Right lobe of liver (tissue), 4 donors: ENCODE measurements at regions not wholly inside any gene's neighbourhood (a gene's known extent, or its start where the extent isn't known, plus 50 kb on each side); places are given as distances from the start of the nearest gene placed in this dataset.

ENCODE experiments used
- CTCF ChIP-seq, 4 donors: fragments of 200-600 bp in 3 of 4; fragments of 450-650 bp in 1 of 4; IDR thresholded peaks; one replicate each; pipeline versions ENCODE4 v1.5.1 to v1.8.0; 2016 to 2022; ENCODE audit warnings: antibody characterized with exemption in 4 of 4, mild to moderate bottlenecking in 2 of 4
- POLR2A ChIP-seq: fragments of 450-650 bp; IDR thresholded peaks from one replicate; pipeline ENCODE4 v1.6.1; 2017; ENCODE audit warnings: antibody characterized with exemption, mild to moderate bottlenecking
- donor health status: DM: no; HTN: no; CAD: no.
- donor health status: DM: no; HTN: no; CAD: no.
- donor health status: DM: no; HTN: yes; CAD: no.

DNA sequence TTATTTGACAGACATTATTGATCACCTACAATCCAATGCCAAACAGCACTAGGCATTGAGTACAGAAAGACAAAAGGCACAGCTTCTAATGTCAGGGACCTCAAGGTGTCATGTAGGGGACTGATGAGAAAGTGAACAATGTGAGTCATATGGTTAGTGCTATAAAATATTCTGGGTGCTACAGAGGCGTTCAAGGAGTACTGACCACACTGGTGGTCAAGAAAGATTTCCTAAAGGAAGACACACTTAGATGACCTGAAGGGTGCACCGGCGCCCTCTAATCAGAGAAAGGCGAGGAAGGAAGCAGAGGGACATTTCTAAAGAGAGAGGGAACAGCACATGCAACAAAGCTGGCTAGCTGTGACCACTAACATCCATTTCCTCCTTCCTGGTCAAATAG is 64.9 kb upstream of the F3 start:
- TF ChIP-seq POLR2A (no peak), CTCF (IDR thresholded peaks at IDR 0.05) (no peak)
